GM21717 (cell line): ENCODE measurements at regions not wholly inside any gene's neighbourhood (a gene's known extent, or its start where the extent isn't known, plus 50 kb on each side); places are given as distances from the start of the nearest gene placed in this dataset.
"Not testable (repeated sequence)": the region's sequence is repeated elsewhere in the genome, so short reads cannot be mapped to it uniquely, and the experiment has no call there.

Source experiments
- ATAC-seq: cut with Tn5 transposase; IDR thresholded peaks from one replicate; pipeline ENCODE4 v1.9.1; 2021; ENCODE audit warnings: mild to moderate bottlenecking, moderate library complexity; ENCODE audit not compliant: unreplicated experiment

GRCh38 chr7:118404211-118404610 lies 179.7 kb downstream of the ANKRD7 start:
- no peak for ATAC-seq

GRCh38 chr7:118418433-118418832 lies 193.9 kb downstream of the ANKRD7 start:
- no peak for ATAC-seq

GRCh38 chr7:118420888-118421287 lies 196.4 kb downstream of the ANKRD7 start:
- ATAC-seq = no peak

GRCh38 chr7:118429141-118429540 lies 204.6 kb downstream of the ANKRD7 start:
- no peak for ATAC-seq

GRCh38 chr7:118436663-118437062 lies 212.2 kb downstream of the ANKRD7 start:
- no peak for ATAC-seq

- ATAC-seq = not testable (repeated sequence)
Measured at GRCh38 chr7:118449030-118449429, 224.5 kb downstream of the ANKRD7 start.

- no peak for ATAC-seq
Measured at GRCh38 chr7:118449797-118450567, 225.5 kb downstream of the ANKRD7 start.

GRCh38 chr7:118452128-118452527 lies 227.6 kb downstream of the ANKRD7 start:
- no peak for ATAC-seq

- no peak for ATAC-seq
Measured at GRCh38 chr7:118467381-118467780, 242.9 kb downstream of the ANKRD7 start.

- ATAC-seq = no peak
Measured at GRCh38 chr7:118472581-118472980, 248.1 kb downstream of the ANKRD7 start.

GRCh38 chr7:118473271-118473670 lies 248.8 kb downstream of the ANKRD7 start:
- no peak for ATAC-seq

- no peak for ATAC-seq
Measured at GRCh38 chr7:118476036-118476435, 251.5 kb downstream of the ANKRD7 start.

GRCh38 chr7:118477036-118477435 lies 252.5 kb downstream of the ANKRD7 start:
- ATAC-seq = no peak

- no peak for ATAC-seq
Measured at GRCh38 chr7:118478236-118478635, 253.7 kb downstream of the ANKRD7 start.

GRCh38 chr7:118478931-118479330 lies 254.4 kb downstream of the ANKRD7 start:
- ATAC-seq = no peak

GRCh38 chr7:118492466-118492865 lies 268.0 kb downstream of the ANKRD7 start:
- no peak for ATAC-seq

GRCh38 chr7:118496138-118496644 lies 271.7 kb downstream of the ANKRD7 start:
- no peak for ATAC-seq

GRCh38 chr7:118502235-118502634 lies 277.7 kb downstream of the ANKRD7 start:
- ATAC-seq = no peak

GRCh38 chr7:118511146-118511545 lies 286.6 kb downstream of the ANKRD7 start:
- no peak for ATAC-seq

GRCh38 chr7:118517275-118517674 lies 292.8 kb downstream of the ANKRD7 start:
- no peak for ATAC-seq

GRCh38 chr7:118525020-118525419 lies 300.5 kb downstream of the ANKRD7 start:
- ATAC-seq = no peak

- ATAC-seq = no peak
Measured at GRCh38 chr7:118531566-118531965, 307.1 kb downstream of the ANKRD7 start.

GRCh38 chr7:118559207-118559606 lies 334.7 kb downstream of the ANKRD7 start:
- no peak for ATAC-seq
